ENCODE measurements at regions not wholly inside any gene's neighbourhood (a gene's known extent, or its start where the extent isn't known, plus 50 kb on each side); places are given as distances from the start of the nearest gene placed in this dataset.

DNA sequence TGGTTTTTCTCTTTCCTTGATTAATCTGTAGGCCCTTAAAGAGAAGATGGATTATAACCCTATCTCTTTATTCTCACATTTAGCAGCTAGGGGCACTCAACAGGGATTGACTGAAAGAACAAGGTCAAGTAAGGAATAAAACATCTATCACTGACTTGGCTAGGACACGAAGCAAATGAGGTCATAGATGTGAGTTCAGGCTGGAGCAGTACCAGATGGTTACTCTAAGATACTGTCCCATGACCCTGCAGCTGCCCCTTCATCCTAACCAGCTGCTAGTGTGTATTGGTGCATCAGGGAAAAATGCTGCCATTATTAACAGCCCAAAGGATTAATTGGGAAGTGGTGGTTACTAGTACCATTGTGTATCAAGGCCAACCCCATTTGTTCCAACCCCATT, 221.9 kb downstream of the CTH start:
- ChIA-PET POLR2A (no interaction called here), CTCF (no interaction called here)
- whole genome bisulfite sequencing (ENCODE audit: insufficient coverage): 57% methylated on average over 1 of the region's 1 CpG
- no peaks in the 10 kb centered on the region for H4K20me1 ChIP-seq (ENCODE audit: control insufficient read depth, insufficient read depth, low read length, poor library complexity, severe bottlenecking)
- no peaks in the 10 kb centered on the region for H3K79me2 ChIP-seq (ENCODE audit: control insufficient read depth, insufficient read depth, low read length)
- no peaks in the 10 kb centered on the region for H3K9me3 Mint-ChIP-seq (ENCODE audit: insufficient read depth)
- H3K27ac Mint-ChIP-seq: no peak overlapping the region
- H3K27me3 ChIP-seq (replicated peaks in 1 of 4; ENCODE audit: control extremely low read depth in 1 of 4, control insufficient read depth in 3 of 4, insufficient read depth in 4 of 4, low read length in 3 of 4): peaks cover 0 to 2% (median 0%) of the 10 kb centered on the region in 4 experiments
- H3K4me3 ChIP-seq (ENCODE audit: control extremely low read depth in 1 of 5, extremely low read depth in 1 of 5, insufficient read depth in 1 of 5, low read depth in 2 of 5, low read length in 4 of 5): no peak overlapping the region
- no peaks in the 10 kb centered on the region for H3K27me3 Mint-ChIP-seq
- DNase-seq (no peak), ATAC-seq (ENCODE audit: low read depth) (no peak)
- TF ChIP-seq, protein P1, sequence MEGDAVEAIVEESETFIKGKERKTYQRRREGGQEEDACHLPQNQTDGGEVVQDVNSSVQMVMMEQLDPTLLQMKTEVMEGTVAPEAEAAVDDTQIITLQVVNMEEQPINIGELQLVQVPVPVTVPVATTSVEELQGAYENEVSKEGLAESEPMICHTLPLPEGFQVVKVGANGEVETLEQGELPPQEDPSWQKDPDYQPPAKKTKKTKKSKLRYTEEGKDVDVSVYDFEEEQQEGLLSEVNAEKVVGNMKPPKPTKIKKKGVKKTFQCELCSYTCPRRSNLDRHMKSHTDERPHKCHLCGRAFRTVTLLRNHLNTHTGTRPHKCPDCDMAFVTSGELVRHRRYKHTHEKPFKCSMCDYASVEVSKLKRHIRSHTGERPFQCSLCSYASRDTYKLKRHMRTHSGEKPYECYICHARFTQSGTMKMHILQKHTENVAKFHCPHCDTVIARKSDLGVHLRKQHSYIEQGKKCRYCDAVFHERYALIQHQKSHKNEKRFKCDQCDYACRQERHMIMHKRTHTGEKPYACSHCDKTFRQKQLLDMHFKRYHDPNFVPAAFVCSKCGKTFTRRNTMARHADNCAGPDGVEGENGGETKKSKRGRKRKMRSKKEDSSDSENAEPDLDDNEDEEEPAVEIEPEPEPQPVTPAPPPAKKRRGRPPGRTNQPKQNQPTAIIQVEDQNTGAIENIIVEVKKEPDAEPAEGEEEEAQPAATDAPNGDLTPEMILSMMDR (IDR thresholded peaks at IDR 0.05): no peak
- TF ChIP-seq EZH2 (IDR thresholded peaks at IDR 0.05; ENCODE audit: borderline replicate concordance, insufficient read depth, low read depth, low read length, poor library complexity, severe bottlenecking): no peak
- no peak overlapping the region for H3K27ac ChIP-seq (ENCODE audit: low read length in 2 of 2)
- intact Hi-C loops (cut with micrococcal nuclease): no loop called here
- no peak overlapping the region for H2AFZ ChIP-seq (ENCODE audit: insufficient read depth, low read depth, low read length, poor library complexity, severe bottlenecking)
- H3K4me3 Mint-ChIP-seq: no peak overlapping the region
- H3K4me1 ChIP-seq (ENCODE audit: control insufficient read depth in 2 of 2, insufficient read depth in 2 of 2, low read length in 2 of 2): no peaks in the 10 kb centered on the region
- H3K36me3 ChIP-seq (replicated peaks in 1 of 2; ENCODE audit: control extremely low read depth in 1 of 2, control insufficient read depth in 1 of 2, extremely low read depth in 1 of 2, insufficient read depth in 2 of 2, low read length in 1 of 2): no peaks in the 10 kb centered on the region
- H3K4me2 ChIP-seq (replicated peaks; ENCODE audit: low read depth, low read length, poor library complexity, severe bottlenecking): no peak overlapping the region
- no peak overlapping the region for H3K9ac ChIP-seq (ENCODE audit: low read length)
- peaks cover 0 to 4% (median 0%) of the 10 kb centered on the region in 3 donors for H3K9me3 ChIP-seq (ENCODE audit: control extremely low read depth in 1 of 3, control insufficient read depth in 2 of 3, insufficient read depth in 1 of 3, low read length in 2 of 3)
- H3K4me1 Mint-ChIP-seq: no peaks in the 10 kb centered on the region

DNA sequence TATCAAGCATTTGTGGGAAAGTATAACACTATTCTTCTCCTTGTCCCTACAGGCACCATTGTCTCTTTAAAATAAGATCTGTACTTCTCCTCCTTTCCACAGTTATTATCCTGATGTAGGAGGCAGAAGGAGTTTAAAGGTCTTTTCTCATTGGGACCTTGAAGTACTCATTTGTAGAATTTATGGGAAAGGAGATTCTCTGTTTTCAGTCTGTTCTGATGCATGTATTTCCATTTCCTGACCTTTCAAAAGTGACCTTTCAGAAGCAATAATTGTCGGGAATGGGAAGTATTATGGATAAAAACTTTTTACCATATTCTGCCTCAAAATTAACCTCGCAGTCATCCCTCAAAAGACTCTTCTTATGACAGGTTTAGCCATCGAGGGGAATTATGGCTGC, 224.8 kb downstream of the CTH start:
- ChIA-PET CTCF (no interaction called here), POLR2A (no interaction called here)
- Histone ChIP-seq H3K4me3 (ENCODE audit: control extremely low read depth in 1 of 5, extremely low read depth in 1 of 5, insufficient read depth in 1 of 5, low read depth in 2 of 5, low read length in 4 of 5) (no peak overlapping the region), H3K27me3 (replicated peaks in 1 of 4; ENCODE audit: control extremely low read depth in 1 of 4, control insufficient read depth in 3 of 4, insufficient read depth in 4 of 4, low read length in 3 of 4) (peaks cover 0 to 2% (median 0%) of the 10 kb centered on the region in 4 experiments), H4K20me1 (ENCODE audit: control insufficient read depth, insufficient read depth, low read length, poor library complexity, severe bottlenecking) (no peaks in the 10 kb centered on the region), H3K27ac (ENCODE audit: low read length in 2 of 2) (no peak overlapping the region), H3K36me3 (replicated peaks in 1 of 2; ENCODE audit: control extremely low read depth in 1 of 2, control insufficient read depth in 1 of 2, extremely low read depth in 1 of 2, insufficient read depth in 2 of 2, low read length in 1 of 2) (no peaks in the 10 kb centered on the region), H3K4me1 (ENCODE audit: control insufficient read depth in 2 of 2, insufficient read depth in 2 of 2, low read length in 2 of 2) (no peaks in the 10 kb centered on the region), H3K79me2 (ENCODE audit: control insufficient read depth, insufficient read depth, low read length) (no peaks in the 10 kb centered on the region), H2AFZ (ENCODE audit: insufficient read depth, low read depth, low read length, poor library complexity, severe bottlenecking) (no peak overlapping the region), H3K9me3 (ENCODE audit: control extremely low read depth in 1 of 3, control insufficient read depth in 2 of 3, insufficient read depth in 1 of 3, low read length in 2 of 3) (no peaks in the 10 kb centered on the region), H3K9ac (ENCODE audit: low read length) (no peak overlapping the region), H3K4me2 (replicated peaks; ENCODE audit: low read depth, low read length, poor library complexity, severe bottlenecking) (no peak overlapping the region)
- Mint-ChIP-seq H3K4me3 (no peak overlapping the region), H3K4me1 (no peaks in the 10 kb centered on the region), H3K27ac (no peak overlapping the region), H3K27me3 (no peaks in the 10 kb centered on the region), H3K9me3 (ENCODE audit: insufficient read depth) (no peaks in the 10 kb centered on the region)
- DNase-seq: no peak
- intact Hi-C loops (cut with micrococcal nuclease): no loop called here
- no CpG with 5 or more reads among the region's 3 CpGs for WGBS (ENCODE audit: insufficient coverage)
- TF ChIP-seq EZH2 (IDR thresholded peaks at IDR 0.05; ENCODE audit: borderline replicate concordance, insufficient read depth, low read depth, low read length, poor library complexity, severe bottlenecking): no peak
- TF ChIP-seq, protein P1 (IDR thresholded peaks at IDR 0.05): no peak
- no peak for ATAC-seq (ENCODE audit: low read depth)
